NCI-H1105 (cell line): ENCODE measurements at regions not wholly inside any gene's neighbourhood (a gene's known extent, or its start where the extent isn't known, plus 50 kb on each side); places are given as distances from the start of the nearest gene placed in this dataset.
"Not testable (repeated sequence)": the region's sequence is repeated elsewhere in the genome, so short reads cannot be mapped to it uniquely, and the experiment has no call there.

Source experiments
- DNase-seq: peaks from one replicate; lab custom pipeline; 2025; lab: John Stamatoyannopoulos, UW

- DNase-seq: no peak
Measured at GRCh38 chr6:81003156-81003555, 749.3 kb downstream of the TENT5A start.

GRCh38 chr6:81002126-81002525, 750.4 kb downstream of the TENT5A start:
- DNase-seq: no peak

- no peak for DNase-seq
Measured at GRCh38 chr6:80991316-80991715, 761.2 kb downstream of the TENT5A start.

- no peak for DNase-seq
Measured at GRCh38 chr6:80988892-80989291, 763.6 kb downstream of the TENT5A start.

- no peak for DNase-seq
Measured at GRCh38 chr6:80988286-80988685, 764.2 kb downstream of the TENT5A start.

- DNase-seq: not testable (repeated sequence)
Measured at GRCh38 chr6:80981226-80981625, 771.3 kb downstream of the TENT5A start.

- no peak for DNase-seq
Measured at GRCh38 chr6:80976336-80976735, 776.1 kb downstream of the TENT5A start.

- DNase-seq: no peak
Measured at GRCh38 chr6:80974579-80974978, 777.9 kb downstream of the TENT5A start.

GRCh38 chr6:80969439-80969838, 783.0 kb downstream of the TENT5A start:
- DNase-seq: no peak

GRCh38 chr6:80967609-80968008, 784.9 kb downstream of the TENT5A start:
- DNase-seq: no peak

- no peak for DNase-seq
Measured at GRCh38 chr6:80962382-80962781, 790.1 kb downstream of the TENT5A start.

GRCh38 chr6:80961166-80961565, 791.3 kb downstream of the TENT5A start:
- no peak for DNase-seq

- DNase-seq: no peak
Measured at GRCh38 chr6:80959034-80959433, 793.4 kb downstream of the TENT5A start.

- no peak for DNase-seq
Measured at GRCh38 chr6:80956898-80957297, 795.6 kb downstream of the TENT5A start.

GRCh38 chr6:80952479-80952878, 800.0 kb downstream of the TENT5A start:
- not testable (repeated sequence) for DNase-seq

- no peak for DNase-seq
Measured at GRCh38 chr6:80946402-80946801, 806.1 kb downstream of the TENT5A start.

GRCh38 chr6:80942911-80943310, 809.6 kb downstream of the TENT5A start:
- DNase-seq: no peak

- DNase-seq: no peak
Measured at GRCh38 chr6:80940976-80941375, 811.5 kb downstream of the TENT5A start.

GRCh38 chr6:80940571-80940970, 811.9 kb downstream of the TENT5A start:
- no peak for DNase-seq

- no peak for DNase-seq
Measured at GRCh38 chr6:80939898-80940297, 812.6 kb downstream of the TENT5A start.

GRCh38 chr6:80939480-80939879, 813.0 kb downstream of the TENT5A start:
- no peak for DNase-seq

GRCh38 chr6:80938131-80938530, 814.4 kb downstream of the TENT5A start:
- no peak for DNase-seq

GRCh38 chr6:80932359-80932758, 820.1 kb downstream of the TENT5A start:
- no peak for DNase-seq

- no peak for DNase-seq
Measured at GRCh38 chr6:80930376-80930775, 822.1 kb downstream of the TENT5A start.

- no peak for DNase-seq
Measured at GRCh38 chr6:80923816-80924215, 817.3 kb downstream of the BCKDHB start.
